Gastroesophageal sphincter (tissue), 3 donors: ENCODE measurements at regions not wholly inside any gene's neighbourhood (a gene's known extent, or its start where the extent isn't known, plus 50 kb on each side); places are given as distances from the start of the nearest gene placed in this dataset.

Experiments
- CTCF ChIP-seq, 4 experiments: fragments of 200-600 bp in 2 of 4; fragments of 450-650 bp in 2 of 4; sonication (generic) in 1 of 4; IDR thresholded peaks; one replicate each; pipeline ENCODE4 v1.5.1; 2017 to 2019; ENCODE audit warnings: antibody characterized with exemption in 4 of 4, mild to moderate bottlenecking in 2 of 4, moderate library complexity in 2 of 4
- EP300 ChIP-seq: sonication (generic); formaldehyde crosslinking; IDR thresholded peaks from one replicate; pipeline ENCODE4 v1.6.1; 2017; ENCODE audit warnings: antibody characterized with exemption, mild to moderate bottlenecking
- POLR2A ChIP-seq, 2 donors: fragments of 450-650 bp; IDR thresholded peaks; one replicate each; pipeline ENCODE4 v1.6.1; 2017; ENCODE audit warnings: antibody characterized with exemption in 2 of 2, mild to moderate bottlenecking in 2 of 2, moderate library complexity in 1 of 2
- POLR2AphosphoS5 ChIP-seq: sonication (generic); formaldehyde crosslinking; IDR thresholded peaks from one replicate; pipeline ENCODE4 v1.6.1; 2017; ENCODE audit warnings: antibody characterized with exemption

GRCh38 chr5:124180299-124180874, 566.1 kb downstream of the ZNF608 start:
- TF ChIP-seq POLR2AphosphoS5 (no peak), CTCF (IDR thresholded peaks at IDR 0.05) (no peak), POLR2A (IDR thresholded peaks at IDR 0.05) (no peak), EP300 (no peak)
